SK-N-SH (cell line): ENCODE measurements at regions not wholly inside any gene's neighbourhood (a gene's known extent, or its start where the extent isn't known, plus 50 kb on each side); places are given as distances from the start of the nearest gene placed in this dataset.

Source experiments
- CTCF ChIP-seq: fragments of 200-600 bp; sonication (generic); IDR thresholded peaks from 2 replicates; pipeline ENCODE4 v1.6.1; 2017; ENCODE audit warnings: antibody characterized with exemption, mild to moderate bottlenecking, moderate library complexity
- MXI1 ChIP-seq: IDR thresholded peaks from 2 replicates; pipeline ENCODE4 v1.6.1; 2012; ENCODE audit warnings: mild to moderate bottlenecking, low read depth, low read length, improper control_type of control experiment

DNA sequence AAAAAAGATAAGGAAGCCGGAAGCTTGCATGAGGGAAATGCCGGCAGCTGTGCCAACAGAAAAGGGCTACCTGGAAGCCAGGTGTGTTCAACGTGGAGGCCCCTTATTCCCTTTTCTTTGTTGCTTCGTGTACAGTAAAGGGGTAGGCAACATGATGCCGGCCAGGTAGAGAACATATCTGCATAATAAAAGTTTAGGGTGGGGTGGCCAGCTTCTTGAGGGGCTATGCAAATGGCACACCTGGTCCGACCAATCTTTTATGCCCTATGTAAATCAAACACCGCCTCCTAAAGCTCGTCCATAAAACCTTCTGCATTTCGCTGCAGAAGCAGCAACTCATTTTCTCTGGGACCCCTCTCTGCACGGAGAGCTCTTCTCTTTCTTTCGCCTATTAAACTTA is 911.6 kb downstream of the KCNJ2 start:
- TF ChIP-seq MXI1 = no peak
- TF ChIP-seq CTCF = no peak
